ENCODE measurements at regions not wholly inside any gene's neighbourhood (a gene's known extent, or its start where the extent isn't known, plus 50 kb on each side); places are given as distances from the start of the nearest gene placed in this dataset.

DNA sequence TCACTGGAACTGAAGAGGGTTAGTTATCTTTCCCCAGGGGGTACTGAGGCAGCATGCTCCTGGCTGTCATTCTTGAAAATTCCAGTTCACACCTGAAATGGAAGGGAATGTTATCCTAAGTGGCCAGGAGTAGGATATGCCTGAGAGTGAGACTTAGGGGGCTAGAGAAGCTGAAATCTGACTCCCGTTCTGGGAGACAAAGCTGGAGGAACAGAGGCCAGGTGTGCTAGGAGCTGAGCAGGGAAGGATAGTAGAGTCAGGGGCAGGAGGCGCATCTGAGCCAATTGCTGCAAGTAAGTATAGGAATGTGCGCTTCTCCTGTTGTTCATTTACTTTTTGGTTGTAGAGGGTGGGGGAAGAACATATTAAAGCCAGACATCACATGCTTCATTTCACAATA, 58.1 kb upstream of the KIAA1217 start:
- no peak for TF ChIP-seq POLR2A (IDR thresholded peaks at IDR 0.05)
- TF ChIP-seq, protein P1, sequence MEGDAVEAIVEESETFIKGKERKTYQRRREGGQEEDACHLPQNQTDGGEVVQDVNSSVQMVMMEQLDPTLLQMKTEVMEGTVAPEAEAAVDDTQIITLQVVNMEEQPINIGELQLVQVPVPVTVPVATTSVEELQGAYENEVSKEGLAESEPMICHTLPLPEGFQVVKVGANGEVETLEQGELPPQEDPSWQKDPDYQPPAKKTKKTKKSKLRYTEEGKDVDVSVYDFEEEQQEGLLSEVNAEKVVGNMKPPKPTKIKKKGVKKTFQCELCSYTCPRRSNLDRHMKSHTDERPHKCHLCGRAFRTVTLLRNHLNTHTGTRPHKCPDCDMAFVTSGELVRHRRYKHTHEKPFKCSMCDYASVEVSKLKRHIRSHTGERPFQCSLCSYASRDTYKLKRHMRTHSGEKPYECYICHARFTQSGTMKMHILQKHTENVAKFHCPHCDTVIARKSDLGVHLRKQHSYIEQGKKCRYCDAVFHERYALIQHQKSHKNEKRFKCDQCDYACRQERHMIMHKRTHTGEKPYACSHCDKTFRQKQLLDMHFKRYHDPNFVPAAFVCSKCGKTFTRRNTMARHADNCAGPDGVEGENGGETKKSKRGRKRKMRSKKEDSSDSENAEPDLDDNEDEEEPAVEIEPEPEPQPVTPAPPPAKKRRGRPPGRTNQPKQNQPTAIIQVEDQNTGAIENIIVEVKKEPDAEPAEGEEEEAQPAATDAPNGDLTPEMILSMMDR (IDR thresholded peaks at IDR 0.05), result no peak
